ENCODE measurements at regions not wholly inside any gene's neighbourhood (a gene's known extent, or its start where the extent isn't known, plus 50 kb on each side); places are given as distances from the start of the nearest gene placed in this dataset.

GRCh38 chr2:235334179-235334578, 159.7 kb upstream of the AGAP1 start:
- ATAC-seq (no peak), DNase-seq (ENCODE audit: low read depth, low spot score) (no peak)
- Histone ChIP-seq H3K27ac (ENCODE audit: low read length) (no peak overlapping the region), H3K4me3 (ENCODE audit: low read depth in 2 of 2, low read length in 2 of 2) (no peak overlapping the region), H3K9me3 (ENCODE audit: control insufficient read depth, insufficient read depth, low read depth, low read length) (no peaks in the 10 kb centered on the region; the same call in 1 of the 2 replicates), H3K27me3 (ENCODE audit: control insufficient read depth, insufficient read depth, low read length) (peaks cover 7% of the 10 kb centered on the region; the same call in 1 of the 2 replicates), H3K4me1 (ENCODE audit: control insufficient read depth, insufficient read depth, low read length) (no peaks in the 10 kb centered on the region), H3K36me3 (ENCODE audit: control insufficient read depth, insufficient read depth, low read length) (no peaks in the 10 kb centered on the region)
- in situ Hi-C loops (cut with HindIII; ENCODE audit: low pct_unique_long_range_greater_than_20kb, low sequenced_read_pairs) = no loop called here
- CTCF ChIA-PET = no interaction called here
- intact Hi-C loops (cut with micrococcal nuclease; ENCODE audit: unreplicated experiment) = no loop called here
- POLR2A ChIA-PET = no interaction called here
- no TSS peak for BruUV-seq (replicated peaks)
- TF ChIP-seq CTCF (IDR thresholded peaks at IDR 0.05) = no peak
- no peak for TF ChIP-seq REST (IDR thresholded peaks at IDR 0.05; ENCODE audit: insufficient read depth in 1 of 2, low read depth in 2 of 2, low read length in 1 of 2)
- TF ChIP-seq POLR2AphosphoS5 (IDR thresholded peaks at IDR 0.05; ENCODE audit: low read depth, low read length) = no peak
- no peak for TF ChIP-seq TCF7L2 (IDR thresholded peaks at IDR 0.05; ENCODE audit: low read depth, low read length)
- TF ChIP-seq SIN3A (IDR thresholded peaks at IDR 0.05; ENCODE audit: borderline replicate concordance, insufficient read depth, low read depth, low read length) = no peak

- DNase-seq (ENCODE audit: low read depth, low spot score) = no peak
- POLR2A ChIA-PET = no interaction called here
- no peak for ATAC-seq
- in situ Hi-C loops (cut with HindIII; ENCODE audit: low pct_unique_long_range_greater_than_20kb, low sequenced_read_pairs) = no loop called here
- TF ChIP-seq REST (IDR thresholded peaks at IDR 0.05; ENCODE audit: insufficient read depth in 1 of 2, low read depth in 2 of 2, low read length in 1 of 2) (no peak), SIN3A (IDR thresholded peaks at IDR 0.05; ENCODE audit: borderline replicate concordance, insufficient read depth, low read depth, low read length) (no peak), POLR2AphosphoS5 (IDR thresholded peaks at IDR 0.05; ENCODE audit: low read depth, low read length) (no peak), TCF7L2 (IDR thresholded peaks at IDR 0.05; ENCODE audit: low read depth, low read length) (no peak), CTCF (IDR thresholded peaks at IDR 0.05) (no peak)
- CTCF ChIA-PET = no interaction called here
- Histone ChIP-seq H3K36me3 (ENCODE audit: control insufficient read depth, insufficient read depth, low read length) (no peaks in the 10 kb centered on the region), H3K4me1 (ENCODE audit: control insufficient read depth, insufficient read depth, low read length) (no peaks in the 10 kb centered on the region; the same call in 1 of the 2 replicates), H3K9me3 (ENCODE audit: control insufficient read depth, insufficient read depth, low read depth, low read length) (no peaks in the 10 kb centered on the region), H3K27me3 (ENCODE audit: control insufficient read depth, insufficient read depth, low read length) (peaks cover 11% of the 10 kb centered on the region; the same call in 1 of the 2 replicates), H3K27ac (ENCODE audit: low read length) (no peak overlapping the region), H3K4me3 (ENCODE audit: low read depth in 2 of 2, low read length in 2 of 2) (no peak overlapping the region)
- intact Hi-C loops (cut with micrococcal nuclease; ENCODE audit: unreplicated experiment) = no loop called here
- no TSS peak for BruUV-seq (replicated peaks)
These were observed 150.6 kb upstream of the AGAP1 start for GRCh38 chr2:235343156-235343774.
